Loucy (cell line): ENCODE measurements at regions not wholly inside any gene's neighbourhood (a gene's known extent, or its start where the extent isn't known, plus 50 kb on each side); places are given as distances from the start of the nearest gene placed in this dataset.

Experiments
- H2AFZ ChIP-seq: fragments of 200-600 bp; sonication (generic); 2 replicates; pipeline ENCODE4 v1.6.0; 2016; ENCODE audit warnings: antibody characterized with exemption, mild to moderate bottlenecking, low read length, moderate library complexity
- H3F3A ChIP-seq: fragments of 200-600 bp; 2 replicates; pipeline ENCODE4 v1.6.0; 2016; ENCODE audit warnings: antibody characterized with exemption, low read depth, mild to moderate bottlenecking
- H3K27me3 ChIP-seq: fragments of 200-600 bp; sonication (generic); 2 replicates; pipeline ENCODE4 v1.6.1; 2014; ENCODE audit warnings: low read length, mild to moderate bottlenecking; ENCODE audit not compliant: insufficient read depth, poor library complexity, severe bottlenecking
- H3K36me3 ChIP-seq: fragments of 200-600 bp; sonication (generic); 2 replicates; pipeline ENCODE4 v1.6.1; 2016; ENCODE audit warnings: low read length; ENCODE audit not compliant: insufficient read depth
- H3K4me1 ChIP-seq: fragments of 200-600 bp; sonication (generic); 2 replicates; pipeline ENCODE4 v1.5.1; 2014; ENCODE audit warnings: low read length, mild to moderate bottlenecking; ENCODE audit not compliant: insufficient read depth, poor library complexity, severe bottlenecking
- H3K4me2 ChIP-seq: fragments of 200-600 bp; sonication (generic); 2 replicates; pipeline ENCODE4 v1.6.0; 2014; ENCODE audit warnings: antibody characterized with exemption, low read length, low read depth, mild to moderate bottlenecking; ENCODE audit not compliant: poor library complexity, severe bottlenecking
- H3K4me3 ChIP-seq: fragments of 200-600 bp; sonication (generic); 2 replicates; pipeline ENCODE4 v1.5.1; 2014; ENCODE audit warnings: low read length, mild to moderate bottlenecking, mixed read lengths; ENCODE audit not compliant: poor library complexity, severe bottlenecking
- H3K79me2 ChIP-seq: fragments of 200-600 bp; sonication (generic); 2 replicates; pipeline ENCODE4 v1.6.1; 2014; ENCODE audit warnings: low read length; ENCODE audit not compliant: insufficient read depth
- H3K9ac ChIP-seq: fragments of 200-600 bp; sonication (generic); 2 replicates; pipeline ENCODE4 v1.6.0; 2014; ENCODE audit warnings: mild to moderate bottlenecking, low read depth, low read length, moderate library complexity; ENCODE audit not compliant: poor library complexity, severe bottlenecking
- H3K9me2 ChIP-seq: fragments of 200-600 bp; sonication (generic); replicated peaks from 2 replicates; pipeline ENCODE4 v1.6.1; 2016; ENCODE audit warnings: low read depth, low read length, mixed read lengths
- H3K9me3 ChIP-seq: fragments of 200-600 bp; sonication (generic); 2 replicates; pipeline ENCODE4 v1.6.1; 2014; ENCODE audit warnings: mild to moderate bottlenecking, antibody characterized with exemption, low read length, low read depth; ENCODE audit not compliant: insufficient read depth
- H4K20me1 ChIP-seq: fragments of 200-600 bp; sonication (generic); 2 replicates; pipeline ENCODE4 v1.6.0; 2014; ENCODE audit warnings: antibody characterized with exemption, low read length, mild to moderate bottlenecking; ENCODE audit not compliant: insufficient read depth, poor library complexity, severe bottlenecking
- CTCF ChIP-seq: fragments of 200-600 bp; sonication (generic); conservative IDR thresholded peaks from 2 replicates; pipeline ENCODE4 v1.5.1; 2014; ENCODE audit warnings: mild to moderate bottlenecking, antibody characterized with exemption, low read length
- EZH2phosphoT487 ChIP-seq: fragments of 200-600 bp; IDR thresholded peaks from 2 replicates; pipeline ENCODE4 v1.6.1; 2018; ENCODE audit warnings: antibody characterized with exemption, mild to moderate bottlenecking, moderate library complexity, borderline replicate concordance

DNA sequence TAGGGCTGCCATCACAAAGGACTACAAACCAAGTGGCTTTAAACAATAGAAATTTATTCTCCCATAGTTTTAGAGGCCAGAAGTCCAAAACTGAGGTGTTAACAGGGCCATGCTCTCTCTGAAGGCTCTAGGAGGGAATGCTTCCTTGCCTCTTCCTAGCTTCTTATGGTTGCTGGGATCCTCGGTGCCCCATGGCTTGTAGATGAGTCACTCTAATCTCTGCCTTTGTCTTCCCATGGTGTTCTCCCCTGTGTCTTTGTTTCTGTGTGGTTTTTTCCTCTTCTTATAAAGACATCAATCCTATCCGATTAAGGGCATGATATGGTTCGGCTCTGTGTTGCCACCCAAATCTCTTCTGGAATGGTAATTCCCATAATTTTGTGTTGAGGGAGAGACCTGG, 178.8 kb upstream of the NREP start:
- no peaks in the 10 kb centered on the region for H3K79me2 ChIP-seq
- TF ChIP-seq CTCF: no peak
- no peak for TF ChIP-seq EZH2phosphoT487
- no peaks in the 10 kb centered on the region for H3K36me3 ChIP-seq
- no peaks in the 10 kb centered on the region for H3K9me2 ChIP-seq
- H3K9me3 ChIP-seq: no peaks in the 10 kb centered on the region
- no peaks in the 10 kb centered on the region for H3K27me3 ChIP-seq
- H3K9ac ChIP-seq: no peak overlapping the region
- H3K4me3 ChIP-seq: no peak overlapping the region
- H4K20me1 ChIP-seq: no peaks in the 10 kb centered on the region
- no peak overlapping the region for H2AFZ ChIP-seq
- H3F3A ChIP-seq: no peaks in the 10 kb centered on the region
- H3K4me1 ChIP-seq: no peaks in the 10 kb centered on the region
- H3K4me2 ChIP-seq: no peak overlapping the region

DNA sequence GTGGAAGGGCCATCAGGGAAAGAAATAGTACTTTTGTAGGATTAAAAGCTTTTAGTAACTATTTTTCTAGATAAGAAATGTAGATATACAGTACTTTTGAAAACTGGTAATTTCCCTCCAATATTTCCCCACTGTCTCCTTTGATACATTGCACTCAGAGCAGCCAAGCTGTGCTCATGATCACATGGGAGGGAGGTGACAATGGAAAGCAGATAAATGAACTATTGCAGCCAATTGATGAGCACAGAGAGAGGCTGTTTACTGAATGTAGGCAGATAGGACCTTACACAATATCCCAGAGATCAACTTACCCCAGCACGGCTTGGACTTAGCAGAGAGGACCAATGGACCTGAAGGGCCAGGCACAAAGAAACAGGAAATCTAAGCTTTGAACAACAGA, 178.0 kb upstream of the NREP start:
- no peak overlapping the region for H3K9ac ChIP-seq
- no peak overlapping the region for H2AFZ ChIP-seq
- H3K79me2 ChIP-seq: no peaks in the 10 kb centered on the region
- H3K27me3 ChIP-seq: no peaks in the 10 kb centered on the region
- no peak for TF ChIP-seq CTCF
- H3F3A ChIP-seq: no peaks in the 10 kb centered on the region
- H3K9me3 ChIP-seq: no peaks in the 10 kb centered on the region
- no peaks in the 10 kb centered on the region for H4K20me1 ChIP-seq
- H3K4me2 ChIP-seq: no peak overlapping the region
- no peak overlapping the region for H3K4me3 ChIP-seq
- peaks cover 7% of the 10 kb centered on the region for H3K4me1 ChIP-seq
- H3K9me2 ChIP-seq: no peaks in the 10 kb centered on the region
- H3K36me3 ChIP-seq: no peaks in the 10 kb centered on the region

DNA sequence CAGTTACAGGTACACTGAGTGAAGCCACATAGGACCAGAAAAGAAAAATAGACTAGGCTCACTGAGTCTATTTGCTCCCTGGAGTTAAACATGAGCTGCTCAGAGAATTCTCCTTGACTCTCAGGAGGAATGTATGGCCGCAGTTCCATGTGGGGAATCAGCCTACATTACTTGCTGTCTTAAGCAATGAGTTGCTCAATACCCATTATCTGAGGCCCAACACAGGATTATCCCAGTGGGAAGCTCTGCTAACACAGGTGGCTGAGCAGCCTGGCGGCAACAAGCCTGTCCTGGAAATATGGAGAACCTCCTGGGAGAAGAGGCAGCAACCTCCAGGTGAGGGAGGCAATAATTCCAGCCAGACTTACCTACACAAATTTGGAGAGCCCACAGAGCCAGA, 177.5 kb upstream of the NREP start:
- Histone ChIP-seq H2AFZ (no peak overlapping the region), H3K9me2 (no peaks in the 10 kb centered on the region), H3K4me3 (no peak overlapping the region), H3K9me3 (no peaks in the 10 kb centered on the region), H3K27me3 (no peaks in the 10 kb centered on the region), H3K36me3 (no peaks in the 10 kb centered on the region), H3K79me2 (no peaks in the 10 kb centered on the region), H3K4me1 (peaks cover 7% of the 10 kb centered on the region), H3K9ac (no peak overlapping the region), H4K20me1 (no peaks in the 10 kb centered on the region), H3K4me2 (no peak overlapping the region), H3F3A (no peaks in the 10 kb centered on the region)
- no peak for TF ChIP-seq EZH2phosphoT487
- TF ChIP-seq CTCF: no peak
